ENCODE measurements at regions not wholly inside any gene's neighbourhood (a gene's known extent, or its start where the extent isn't known, plus 50 kb on each side); places are given as distances from the start of the nearest gene placed in this dataset.

- Histone ChIP-seq H3K4me1 (ENCODE audit: low read depth) (no peaks in the 10 kb centered on the region), H3K36me3 (no peaks in the 10 kb centered on the region), H3K27ac (no peak overlapping the region), H3K4me3 (no peak overlapping the region), H3K9me3 (ENCODE audit: low read depth) (no peaks in the 10 kb centered on the region), H3K27me3 (peaks cover 74% of the 10 kb centered on the region)
- DNase-seq (ENCODE audit: low read depth in 1 of 2, low spot score in 1 of 2) = no peak
- TF ChIP-seq CTCF (IDR thresholded peaks at IDR 0.05; ENCODE audit: low read depth, low read length) = no peak
These were observed 246.6 kb downstream of the TSHZ3 start for GRCh38 chr19:31102674-31103073.

GRCh38 chr19:31100981-31101380 is 248.3 kb downstream of the TSHZ3 start:
- H3K4me3 ChIP-seq = no peak overlapping the region
- peaks cover 8% of the 10 kb centered on the region for H3K4me1 ChIP-seq (ENCODE audit: low read depth)
- H3K9me3 ChIP-seq (ENCODE audit: low read depth) = no peaks in the 10 kb centered on the region
- H3K36me3 ChIP-seq = no peaks in the 10 kb centered on the region
- no peak for TF ChIP-seq CTCF (IDR thresholded peaks at IDR 0.05; ENCODE audit: low read depth, low read length)
- no peak overlapping the region for H3K27ac ChIP-seq
- peaks cover 57% of the 10 kb centered on the region for H3K27me3 ChIP-seq
- no peak for DNase-seq (ENCODE audit: low read depth in 1 of 2, low spot score in 1 of 2)

- Histone ChIP-seq H3K4me3 (no peak overlapping the region), H3K9me3 (ENCODE audit: low read depth) (no peaks in the 10 kb centered on the region), H3K4me1 (ENCODE audit: low read depth) (peaks cover 8% of the 10 kb centered on the region), H3K27ac (no peak overlapping the region), H3K27me3 (peaks cover 49% of the 10 kb centered on the region), H3K36me3 (no peaks in the 10 kb centered on the region)
- no peak for TF ChIP-seq CTCF (IDR thresholded peaks at IDR 0.05; ENCODE audit: low read depth, low read length)
- no peak for DNase-seq (ENCODE audit: low read depth in 1 of 2, low spot score in 1 of 2)
These were observed 249.0 kb downstream of the TSHZ3 start for GRCh38 chr19:31100206-31100590.

- H3K4me3 ChIP-seq = no peak overlapping the region
- peaks cover 46% of the 10 kb centered on the region for H3K27me3 ChIP-seq
- no peak for TF ChIP-seq CTCF (IDR thresholded peaks at IDR 0.05; ENCODE audit: low read depth, low read length)
- H3K9me3 ChIP-seq (ENCODE audit: low read depth) = no peaks in the 10 kb centered on the region
- peaks cover 8% of the 10 kb centered on the region for H3K4me1 ChIP-seq (ENCODE audit: low read depth)
- no peaks in the 10 kb centered on the region for H3K36me3 ChIP-seq
- DNase-seq (ENCODE audit: low read depth in 1 of 2, low spot score in 1 of 2) = peak in 1 of 2 donors; percentile 26
- H3K27ac ChIP-seq = no peak overlapping the region
These were observed 249.6 kb downstream of the TSHZ3 start for GRCh38 chr19:31099515-31100205.

GRCh38 chr19:31098836-31099235 is 250.4 kb downstream of the TSHZ3 start:
- H3K27me3 ChIP-seq = peaks cover 38% of the 10 kb centered on the region
- peaks cover 8% of the 10 kb centered on the region for H3K4me1 ChIP-seq (ENCODE audit: low read depth)
- H3K36me3 ChIP-seq = no peaks in the 10 kb centered on the region
- no peak for TF ChIP-seq CTCF (IDR thresholded peaks at IDR 0.05; ENCODE audit: low read depth, low read length)
- H3K4me3 ChIP-seq = no peak overlapping the region
- no peak for DNase-seq (ENCODE audit: low read depth in 1 of 2, low spot score in 1 of 2)
- no peak overlapping the region for H3K27ac ChIP-seq
- no peaks in the 10 kb centered on the region for H3K9me3 ChIP-seq (ENCODE audit: low read depth)
